ENCODE measurements at regions not wholly inside any gene's neighbourhood (a gene's known extent, or its start where the extent isn't known, plus 50 kb on each side); places are given as distances from the start of the nearest gene placed in this dataset.

- DNase-seq (ENCODE audit: low spot score in 2 of 2), result no peak
- H3K4me1 ChIP-seq, result no peaks in the 10 kb centered on the region
- no peak for TF ChIP-seq POLR2AphosphoS5 (IDR thresholded peaks at IDR 0.05)
- TF ChIP-seq POLR2A (IDR thresholded peaks at IDR 0.05), result no peak
- no peak for TF ChIP-seq CTCF (IDR thresholded peaks at IDR 0.05)
- H3K9me3 ChIP-seq, result no peaks in the 10 kb centered on the region
- intact Hi-C loops (cut with DNase I; ENCODE audit: low total_unique reads), result loop anchor here (10.0 kb wide), 1 partner anchor 586 kb away; no protein-coding TSS in a partner anchor
- no peak overlapping the region for H3K4me3 ChIP-seq
- peaks cover 0 to 7% of the 10 kb centered on the region in 2 donors for H3K27me3 ChIP-seq
- H3K36me3 ChIP-seq, result no peaks in the 10 kb centered on the region
- H3K27ac ChIP-seq, result no peak overlapping the region
Observed at GRCh38 chrX:125709074-125709473, 389.4 kb downstream of the TEX13C start.

- Histone ChIP-seq H3K4me1 (no peaks in the 10 kb centered on the region), H3K27ac (no peak overlapping the region), H3K9me3 (no peaks in the 10 kb centered on the region), H3K36me3 (no peaks in the 10 kb centered on the region), H3K27me3 (peaks cover 0 to 7% of the 10 kb centered on the region in 2 donors), H3K4me3 (no peak overlapping the region)
- DNase-seq (ENCODE audit: low spot score in 2 of 2), result no peak
- intact Hi-C loops (cut with DNase I; ENCODE audit: low total_unique reads), result loop anchor here (10.0 kb wide), 1 partner anchor 585 kb away; no protein-coding TSS in a partner anchor
- no peak for TF ChIP-seq POLR2AphosphoS5 (IDR thresholded peaks at IDR 0.05)
- no peak for TF ChIP-seq POLR2A (IDR thresholded peaks at IDR 0.05)
- no peak for TF ChIP-seq CTCF (IDR thresholded peaks at IDR 0.05)
Observed at GRCh38 chrX:125709532-125709931, 389.9 kb downstream of the TEX13C start.

- Histone ChIP-seq H3K4me3 (no peak overlapping the region), H3K27me3 (peaks cover 0 to 7% of the 10 kb centered on the region in 2 donors), H3K36me3 (no peaks in the 10 kb centered on the region), H3K4me1 (no peaks in the 10 kb centered on the region), H3K27ac (no peak overlapping the region), H3K9me3 (no peaks in the 10 kb centered on the region)
- DNase-seq (ENCODE audit: low spot score in 2 of 2), result no peak
- TF ChIP-seq CTCF (IDR thresholded peaks at IDR 0.05), result no peak
- no peak for TF ChIP-seq POLR2AphosphoS5 (IDR thresholded peaks at IDR 0.05)
- TF ChIP-seq POLR2A (IDR thresholded peaks at IDR 0.05), result no peak
- intact Hi-C loops (cut with DNase I; ENCODE audit: low total_unique reads), result no loop called here
Observed at GRCh38 chrX:125710403-125711062, 390.9 kb downstream of the TEX13C start.

GRCh38 chrX:125711103-125711502, 391.4 kb downstream of the TEX13C start:
- intact Hi-C loops (cut with DNase I; ENCODE audit: low total_unique reads), result no loop called here
- DNase-seq (ENCODE audit: low spot score in 2 of 2), result no peak
- Histone ChIP-seq H3K27me3 (peaks cover 0 to 7% of the 10 kb centered on the region in 2 donors), H3K9me3 (no peaks in the 10 kb centered on the region), H3K4me3 (no peak overlapping the region), H3K4me1 (no peaks in the 10 kb centered on the region), H3K36me3 (no peaks in the 10 kb centered on the region), H3K27ac (no peak overlapping the region)
- TF ChIP-seq CTCF (IDR thresholded peaks at IDR 0.05) (no peak), POLR2AphosphoS5 (IDR thresholded peaks at IDR 0.05) (no peak), POLR2A (IDR thresholded peaks at IDR 0.05) (no peak)

- H3K9me3 ChIP-seq, result peaks cover 0 to 5% of the 10 kb centered on the region in 2 donors
- H3K36me3 ChIP-seq, result no peaks in the 10 kb centered on the region
- H3K27ac ChIP-seq, result no peak overlapping the region
- H3K4me3 ChIP-seq, result no peak overlapping the region
- H3K27me3 ChIP-seq, result peaks cover 0 to 10% of the 10 kb centered on the region in 2 donors
- intact Hi-C loops (cut with DNase I; ENCODE audit: low total_unique reads), result no loop called here
- no peak for TF ChIP-seq CTCF (IDR thresholded peaks at IDR 0.05)
- no peak for TF ChIP-seq POLR2A (IDR thresholded peaks at IDR 0.05)
- TF ChIP-seq POLR2AphosphoS5 (IDR thresholded peaks at IDR 0.05), result no peak
- H3K4me1 ChIP-seq, result no peaks in the 10 kb centered on the region
- no peak for DNase-seq (ENCODE audit: low spot score in 2 of 2)
Observed at GRCh38 chrX:125713633-125714032, 394.0 kb downstream of the TEX13C start.
